ENCODE measurements at regions not wholly inside any gene's neighbourhood (a gene's known extent, or its start where the extent isn't known, plus 50 kb on each side); places are given as distances from the start of the nearest gene placed in this dataset.

DNA sequence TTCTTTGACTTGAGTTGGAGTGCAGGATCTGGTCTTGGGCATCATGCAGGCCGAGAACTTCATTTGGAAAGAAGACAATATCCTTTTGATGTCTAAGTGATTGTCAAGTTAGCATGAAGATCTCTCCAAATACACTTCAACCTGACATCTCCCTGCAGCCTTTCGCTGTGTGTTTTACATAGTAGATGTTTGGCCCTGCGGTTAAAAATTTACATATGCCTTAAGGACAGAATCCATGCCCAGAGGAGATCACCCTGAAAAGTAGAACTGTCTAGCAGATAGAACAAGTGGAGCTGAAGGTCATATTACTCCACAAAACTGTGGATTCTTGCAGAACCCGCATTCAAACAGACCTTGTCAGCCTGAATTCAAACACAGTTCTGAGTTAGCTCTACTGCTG lies 409.9 kb downstream of the LPIN1 start:
- DNase-seq (ENCODE audit: extremely low read depth in 1 of 2, low read depth in 1 of 2), result no peak

DNA sequence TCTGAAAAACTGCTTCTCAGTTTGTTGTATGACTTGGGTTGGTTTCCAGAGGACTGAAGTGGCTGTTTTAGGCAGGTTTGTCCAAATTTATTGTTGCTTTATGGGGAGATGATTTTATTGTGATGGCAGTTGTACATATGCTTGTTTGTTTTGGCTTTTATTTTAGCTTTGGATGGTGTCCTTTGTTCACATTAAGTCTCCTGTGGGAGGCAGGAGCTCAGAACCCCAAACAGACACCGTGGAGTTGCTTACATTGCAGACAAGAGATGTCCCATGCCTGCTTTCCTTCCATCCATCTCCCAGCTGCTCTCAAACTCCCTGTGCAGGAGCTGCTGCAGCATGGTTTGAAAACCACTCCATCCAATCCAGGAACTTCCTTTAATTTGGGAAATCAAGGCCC lies 414.7 kb downstream of the LPIN1 start:
- no peak for DNase-seq (ENCODE audit: extremely low read depth in 1 of 2, low read depth in 1 of 2)

DNA sequence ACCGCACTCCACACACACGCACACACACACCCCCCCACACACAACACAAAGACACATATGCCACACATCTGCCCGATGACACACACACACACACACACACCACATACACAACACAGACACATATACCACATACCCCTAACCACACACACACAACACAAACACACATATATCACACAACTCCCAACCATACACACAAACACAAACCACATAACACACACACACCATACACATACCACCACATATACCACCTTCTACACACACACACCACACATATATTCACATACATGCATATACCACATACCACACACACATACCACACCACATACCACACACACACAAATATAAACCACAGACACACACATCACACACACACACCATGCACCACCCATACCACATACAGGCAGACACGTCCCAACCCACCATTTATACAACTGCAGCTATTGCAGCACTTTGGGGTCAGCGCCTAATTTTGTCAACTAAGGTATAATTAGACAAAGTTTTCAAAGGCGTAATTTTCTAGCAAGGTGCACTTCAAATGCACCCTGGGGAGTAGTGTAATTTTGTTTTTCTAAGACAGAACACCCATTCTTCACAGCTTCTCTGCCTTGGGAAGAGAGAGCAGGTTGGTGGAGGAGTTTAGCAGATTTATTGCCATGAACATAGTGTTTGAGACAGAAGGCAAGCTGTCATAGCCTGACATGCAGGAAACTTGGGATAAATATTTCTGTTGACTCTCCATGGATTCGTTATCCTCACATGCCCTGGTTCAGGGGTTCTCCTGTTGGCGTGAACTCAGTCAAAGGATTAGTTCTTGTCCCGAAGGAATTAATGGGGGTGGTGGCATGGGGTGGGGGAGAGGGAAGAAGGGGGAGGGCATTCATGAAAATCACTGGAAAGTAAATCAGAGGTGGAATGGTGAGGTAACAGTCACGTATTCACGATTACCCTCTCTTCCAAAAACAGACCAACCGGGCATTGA lies 416.1 kb downstream of the LPIN1 start:
- no peak for DNase-seq (ENCODE audit: extremely low read depth in 1 of 2, low read depth in 1 of 2)

DNA sequence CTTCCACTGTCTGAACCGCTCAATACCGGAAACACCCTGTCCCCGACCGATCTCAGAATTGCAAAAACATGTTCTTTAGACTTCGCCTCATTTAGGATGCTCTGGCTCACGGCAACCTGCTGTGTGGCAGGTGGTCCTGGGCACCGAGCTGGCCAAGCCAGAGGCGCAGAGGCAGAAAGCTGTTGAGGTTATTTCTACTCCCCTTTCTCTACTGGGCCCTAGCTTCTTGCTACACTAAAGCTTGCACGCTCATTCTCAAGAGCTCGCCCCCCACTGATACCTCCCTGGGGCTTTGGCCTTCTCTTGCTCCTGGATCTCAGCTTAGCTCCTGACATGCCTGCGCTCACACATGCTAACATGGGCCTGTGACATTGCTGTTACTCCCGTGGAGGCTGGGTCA lies 417.4 kb downstream of the LPIN1 start:
- DNase-seq (ENCODE audit: extremely low read depth in 1 of 2, low read depth in 1 of 2), result no peak

DNA sequence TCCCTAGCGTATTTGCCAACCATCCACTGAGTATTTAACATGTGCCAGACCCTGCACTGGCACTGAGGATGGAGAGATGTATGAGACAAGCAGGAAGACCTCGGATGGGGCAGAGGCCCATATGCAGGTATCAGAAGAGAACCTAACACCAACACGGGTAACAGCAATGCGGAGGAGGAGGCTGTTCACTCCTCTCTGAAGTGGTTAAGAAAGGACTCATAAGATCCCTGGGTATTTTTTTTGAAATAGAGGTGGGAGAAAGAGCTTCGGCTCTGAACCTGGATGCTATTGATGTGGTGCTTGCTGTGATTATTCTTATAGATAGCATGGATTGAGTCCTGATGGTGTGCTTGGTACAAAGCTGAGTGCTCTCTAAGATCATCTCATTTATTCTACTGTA lies 418.3 kb downstream of the LPIN1 start:
- no peak for DNase-seq (ENCODE audit: extremely low read depth in 1 of 2, low read depth in 1 of 2)

DNA sequence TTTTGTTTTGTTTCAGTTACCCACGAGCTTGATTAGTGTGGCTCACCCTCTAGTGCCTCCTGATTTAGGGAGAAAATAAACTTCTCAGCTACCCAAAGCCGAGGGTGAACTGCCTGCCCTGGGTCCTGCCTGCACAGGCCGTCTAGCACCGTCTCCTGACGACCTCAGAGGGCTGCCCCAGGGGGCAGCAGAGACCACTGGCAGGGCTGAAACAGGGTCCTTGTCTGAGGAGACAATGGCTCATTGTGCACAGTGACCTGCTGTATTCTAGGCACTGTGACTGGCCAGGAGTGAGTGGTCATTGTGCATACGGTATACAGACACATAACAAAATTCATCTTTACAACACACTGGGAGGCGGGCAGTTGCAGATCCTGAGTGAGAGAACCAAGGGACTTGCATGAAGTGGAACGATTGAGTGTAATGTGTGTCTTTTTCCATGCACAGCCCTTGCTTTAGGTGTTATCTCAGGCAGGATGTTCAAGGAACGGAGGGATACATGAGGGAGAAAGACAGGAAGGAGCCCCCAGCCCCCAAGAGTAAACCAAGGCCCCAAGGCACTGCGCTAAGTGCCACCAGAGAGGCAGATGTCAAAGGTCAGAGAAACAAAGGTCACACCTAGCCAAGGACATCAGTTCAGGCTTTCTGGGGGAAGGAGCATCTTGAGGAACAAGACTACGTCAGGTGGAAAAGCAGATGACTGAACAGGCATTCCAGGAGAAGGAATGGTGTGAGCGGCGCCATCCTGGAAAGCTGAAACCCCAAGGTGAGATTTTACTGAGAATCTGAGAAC lies 421.3 kb downstream of the LPIN1 start:
- DNase-seq (ENCODE audit: extremely low read depth in 1 of 2, low read depth in 1 of 2), result no peak

DNA sequence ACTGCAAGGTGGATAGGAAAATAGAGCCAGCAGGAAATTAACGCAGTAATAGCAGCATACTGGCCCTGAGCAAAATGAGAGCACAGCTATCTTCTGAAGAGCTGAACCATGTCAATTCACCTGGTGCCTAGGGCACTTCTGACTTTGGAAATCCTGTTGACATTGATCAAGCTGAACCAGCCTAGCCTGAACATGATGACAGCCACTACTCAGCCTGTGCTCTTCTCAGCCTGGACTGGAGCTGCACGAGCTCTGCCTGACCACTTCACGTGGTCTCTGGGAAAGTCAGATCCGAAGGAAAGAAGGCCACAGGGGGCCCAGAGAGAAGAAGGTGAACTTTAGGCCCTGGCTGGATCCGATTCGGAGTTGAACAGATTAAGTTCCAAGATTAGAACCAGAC lies 421.9 kb downstream of the LPIN1 start:
- DNase-seq (ENCODE audit: extremely low read depth in 1 of 2, low read depth in 1 of 2), result no peak

DNA sequence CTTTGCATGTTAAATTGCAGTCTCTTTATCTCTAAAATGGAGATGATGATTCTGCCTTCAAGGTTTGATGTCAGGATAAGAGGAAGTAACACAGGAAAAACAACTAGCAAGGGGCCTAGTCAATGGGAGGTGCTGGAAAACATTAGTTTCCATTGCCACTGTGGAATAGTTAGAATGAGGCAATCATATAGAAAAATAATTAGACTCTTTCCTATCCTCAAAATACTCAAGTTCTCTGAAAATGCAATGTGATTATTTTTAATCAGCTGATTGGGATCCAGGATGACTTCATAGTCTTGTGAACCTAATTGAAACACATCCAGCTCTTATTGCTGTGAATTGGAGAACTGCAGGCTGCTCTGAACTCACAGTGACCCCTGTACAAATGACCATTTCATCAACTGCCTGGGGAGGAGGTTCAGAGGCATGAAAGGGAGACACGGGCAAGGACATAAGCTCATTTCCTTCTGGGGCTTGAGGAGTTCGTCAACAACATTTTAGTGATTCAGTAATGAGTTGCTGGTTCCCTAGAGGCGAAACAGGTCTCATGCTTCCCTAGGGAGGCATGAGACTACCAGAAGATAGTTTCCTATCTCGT lies 422.5 kb downstream of the LPIN1 start:
- no peak for DNase-seq (ENCODE audit: extremely low read depth in 1 of 2, low read depth in 1 of 2)

DNA sequence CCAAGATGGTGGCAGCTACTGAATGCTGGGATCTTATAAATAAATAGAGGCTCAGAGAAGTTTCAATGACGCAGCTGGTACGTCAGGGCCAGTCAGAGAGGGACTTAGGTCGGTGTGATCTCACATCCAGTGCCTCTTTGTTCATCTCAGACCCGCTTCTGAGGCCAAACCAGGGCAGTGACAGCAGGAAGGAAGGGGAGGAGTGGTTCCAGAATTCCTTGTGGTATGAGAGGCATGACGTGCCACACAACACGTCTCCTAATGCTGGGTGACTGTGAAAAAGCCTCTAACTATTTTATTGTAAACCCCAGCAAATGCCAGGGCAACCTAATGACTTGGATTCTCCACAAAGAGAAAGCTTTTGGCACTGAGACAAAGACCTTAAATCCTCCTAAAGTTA lies 423.3 kb downstream of the LPIN1 start:
- no peak for DNase-seq (ENCODE audit: extremely low read depth in 1 of 2, low read depth in 1 of 2)

DNA sequence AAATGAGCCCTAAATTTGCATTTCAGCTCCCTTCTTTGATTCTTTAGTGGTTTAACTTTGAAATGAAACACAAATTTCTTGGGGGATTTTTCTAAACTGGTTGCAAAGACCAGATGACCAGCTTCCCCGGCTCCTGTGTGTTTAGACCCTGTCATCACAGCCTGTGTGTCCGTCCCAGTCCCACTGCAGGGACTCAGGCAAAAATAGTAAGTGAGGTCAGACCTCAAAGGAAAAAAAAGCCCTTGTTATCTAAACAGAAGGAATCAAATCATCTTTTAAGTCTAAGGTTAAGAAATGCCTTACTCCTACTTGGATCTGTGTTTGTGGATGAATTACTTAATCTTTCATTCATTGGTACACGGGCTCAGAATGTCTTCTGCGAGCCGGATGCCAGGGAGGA lies 423.7 kb downstream of the LPIN1 start:
- no peak for DNase-seq (ENCODE audit: extremely low read depth in 1 of 2, low read depth in 1 of 2)

DNA sequence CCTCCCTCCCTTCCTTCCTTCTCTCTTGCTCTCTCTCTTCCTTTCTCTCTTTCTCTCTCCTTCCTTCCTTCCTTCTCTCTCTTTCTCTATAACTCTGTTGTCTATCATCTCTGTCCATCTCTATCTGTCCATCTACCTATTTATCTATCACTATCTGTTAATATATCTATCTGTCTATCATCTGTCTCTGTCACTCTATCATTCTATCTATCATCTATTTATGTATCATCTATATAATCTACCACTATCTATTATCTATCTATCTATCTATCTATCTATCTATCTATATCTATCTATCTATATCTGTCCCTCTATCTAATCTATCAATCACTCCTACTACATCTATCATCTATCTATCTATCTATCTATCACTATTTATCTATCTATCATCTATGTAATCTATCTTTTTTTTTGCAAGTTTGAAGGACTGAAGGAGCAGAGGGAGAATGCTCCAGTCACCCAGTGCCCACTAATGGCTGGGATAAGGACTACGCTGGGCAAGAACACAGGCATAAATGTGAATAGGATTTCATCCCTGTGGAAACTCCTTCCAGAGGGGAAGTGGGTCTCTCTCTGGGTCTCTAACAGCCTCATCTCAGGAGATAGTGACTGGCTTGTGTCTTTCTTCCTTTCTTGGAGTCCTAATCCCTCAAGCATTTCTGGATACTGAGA lies 427.0 kb downstream of the LPIN1 start:
- no peak for DNase-seq (ENCODE audit: extremely low read depth in 1 of 2, low read depth in 1 of 2)

DNA sequence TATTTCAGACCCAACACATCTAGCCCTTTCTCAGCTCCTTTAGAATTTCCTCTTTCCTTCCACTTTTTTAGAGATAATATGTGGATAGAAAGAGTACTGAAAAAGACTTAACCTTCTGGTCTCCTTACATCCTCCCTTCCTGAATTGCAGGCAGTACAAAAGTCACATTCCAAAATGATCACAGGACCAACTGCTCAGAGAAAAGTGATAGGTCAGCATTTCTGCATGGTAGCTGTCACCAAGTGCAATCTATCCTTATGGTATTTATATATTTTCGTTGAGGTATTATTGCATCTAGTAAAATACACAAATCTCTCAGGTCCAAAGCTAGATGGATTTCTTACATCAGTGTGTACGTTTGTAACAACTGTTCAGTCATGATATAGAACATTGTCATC lies 427.5 kb downstream of the LPIN1 start:
- DNase-seq (ENCODE audit: extremely low read depth in 1 of 2, low read depth in 1 of 2), result no peak

DNA sequence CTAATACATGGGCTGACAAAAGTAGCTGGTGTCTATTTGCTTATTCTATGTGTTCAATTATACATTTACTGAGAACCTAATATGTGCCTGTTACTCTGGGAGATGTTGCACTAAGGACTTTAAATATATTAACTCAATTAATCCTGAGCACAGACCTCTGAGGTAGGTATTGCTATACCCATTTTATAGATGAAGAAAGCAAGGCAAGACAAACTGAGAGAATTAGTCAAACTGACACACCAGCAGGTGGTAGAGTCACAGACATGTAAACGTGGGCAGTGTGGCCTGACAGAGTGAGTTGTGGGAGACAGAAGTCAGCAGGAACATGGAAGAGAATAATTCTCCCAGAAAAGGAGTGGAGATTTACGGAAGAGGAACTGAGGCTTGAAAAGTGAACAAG lies 428.9 kb downstream of the LPIN1 start:
- DNase-seq (ENCODE audit: extremely low read depth in 1 of 2, low read depth in 1 of 2), result no peak

DNA sequence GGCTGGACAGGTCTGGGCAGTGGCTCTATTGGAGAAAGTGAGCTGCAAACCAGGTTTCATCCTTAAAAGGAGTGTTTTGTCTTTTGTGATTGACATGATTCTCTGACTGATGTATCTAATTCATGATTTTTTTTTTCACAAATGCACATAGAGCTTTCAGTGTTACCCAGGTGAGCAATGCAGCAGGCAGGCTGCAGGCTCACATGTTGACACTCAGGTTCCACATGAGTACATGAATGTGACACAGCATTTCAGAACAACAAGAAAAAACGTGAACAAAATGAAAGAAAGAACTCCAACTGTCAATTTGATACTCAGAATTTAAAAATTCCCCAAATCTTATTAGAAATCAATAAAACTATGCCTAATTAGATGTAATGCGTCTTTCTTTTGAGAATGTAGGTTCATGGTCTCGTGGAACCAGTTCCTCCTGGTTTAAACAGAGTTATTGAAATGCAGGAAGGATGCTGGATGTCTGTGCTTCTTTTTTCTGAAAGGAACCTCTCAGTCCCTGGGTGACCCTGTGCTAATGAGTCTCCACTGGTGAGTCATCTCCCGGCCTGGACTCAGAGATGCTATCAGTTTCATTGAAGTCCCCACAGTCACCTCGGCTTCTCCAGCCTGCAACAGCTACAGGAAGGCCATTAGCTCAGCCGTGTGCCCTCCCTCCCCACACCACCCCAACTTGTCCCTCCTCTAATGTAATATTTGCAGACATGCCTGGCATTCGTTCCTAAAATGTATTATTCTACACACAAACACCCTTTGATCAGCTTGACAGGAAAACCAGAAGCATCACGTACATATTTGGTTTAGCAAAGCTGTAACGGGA lies 430.4 kb downstream of the LPIN1 start:
- peak in 1 of 2 donors; percentile 9 for DNase-seq (ENCODE audit: extremely low read depth in 1 of 2, low read depth in 1 of 2)

DNA sequence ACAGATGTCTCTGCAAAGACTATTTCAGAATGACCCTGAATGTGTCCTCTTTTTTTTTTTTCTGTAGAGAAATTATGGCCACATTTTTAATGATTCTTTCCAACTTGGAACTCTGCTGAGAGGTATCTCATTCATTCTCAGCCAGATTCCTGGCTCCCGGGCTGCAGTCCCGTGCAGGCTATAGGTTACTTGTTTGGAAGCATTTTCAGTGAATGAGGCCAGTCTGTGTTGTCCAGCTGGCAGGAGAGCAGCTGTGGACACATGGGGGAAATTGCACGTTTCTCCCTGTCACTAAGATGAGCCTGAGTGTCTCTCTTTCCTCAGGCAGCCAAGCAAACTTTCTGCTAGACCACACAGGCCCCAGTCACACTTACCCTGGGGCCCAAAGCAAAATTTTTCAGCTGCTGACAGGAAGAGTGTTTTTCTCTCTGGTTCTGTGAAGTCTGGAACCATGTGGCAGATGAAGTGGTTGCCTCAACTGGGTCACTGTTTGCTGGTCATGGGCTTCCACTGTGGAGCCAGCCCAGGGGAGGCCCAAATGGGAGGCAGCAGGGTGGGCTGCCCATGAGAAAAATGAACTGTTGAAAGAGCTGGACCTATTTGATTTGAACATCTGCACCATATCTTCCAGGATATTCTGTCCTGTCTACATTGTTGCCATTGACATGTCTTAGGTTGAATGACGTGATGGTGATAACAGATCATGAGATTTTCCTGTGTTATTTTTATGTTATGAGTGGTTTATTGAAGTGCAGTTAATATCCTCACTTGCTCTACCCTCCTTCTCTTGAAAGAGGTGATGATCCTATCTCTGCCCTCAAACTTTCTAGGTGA lies 431.2 kb downstream of the LPIN1 start:
- no peak for DNase-seq (ENCODE audit: extremely low read depth in 1 of 2, low read depth in 1 of 2)

DNA sequence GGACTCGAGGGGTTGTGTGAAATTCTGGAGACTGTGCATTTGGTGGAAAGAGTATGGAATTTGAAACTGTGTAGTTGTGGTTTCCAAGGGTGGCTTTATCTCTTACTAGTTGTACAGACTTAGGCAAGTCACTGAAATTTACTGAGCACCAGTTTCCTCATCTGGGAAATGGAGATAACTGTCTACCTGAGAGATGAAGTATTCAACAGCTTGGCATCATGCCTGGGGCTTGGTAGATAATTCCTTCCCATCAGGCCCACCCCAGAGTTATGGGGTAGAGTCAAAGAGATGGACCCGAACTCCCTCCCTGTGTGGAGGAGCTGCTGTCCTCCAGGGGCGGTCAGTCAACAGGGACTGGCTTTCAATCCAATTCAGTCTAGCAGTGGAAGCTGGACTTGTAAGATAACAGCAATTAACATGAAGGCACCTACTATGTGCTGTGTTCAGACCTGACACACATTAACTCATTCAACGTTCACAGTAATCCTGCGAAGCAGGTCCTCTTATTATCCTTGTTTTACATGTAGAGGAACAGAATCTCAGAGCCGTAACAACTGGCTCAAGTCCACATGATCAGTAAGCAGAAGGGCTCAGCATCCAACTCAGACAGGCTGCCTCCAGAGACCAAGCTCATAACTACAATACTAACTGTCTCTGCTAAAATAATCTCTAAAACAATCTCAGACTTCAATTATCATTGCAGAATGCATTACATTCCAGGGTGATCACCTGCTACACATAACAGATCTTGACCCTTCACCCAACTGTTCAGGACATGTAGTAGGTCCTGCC lies 432.1 kb downstream of the LPIN1 start:
- DNase-seq (ENCODE audit: extremely low read depth in 1 of 2, low read depth in 1 of 2), result no peak

DNA sequence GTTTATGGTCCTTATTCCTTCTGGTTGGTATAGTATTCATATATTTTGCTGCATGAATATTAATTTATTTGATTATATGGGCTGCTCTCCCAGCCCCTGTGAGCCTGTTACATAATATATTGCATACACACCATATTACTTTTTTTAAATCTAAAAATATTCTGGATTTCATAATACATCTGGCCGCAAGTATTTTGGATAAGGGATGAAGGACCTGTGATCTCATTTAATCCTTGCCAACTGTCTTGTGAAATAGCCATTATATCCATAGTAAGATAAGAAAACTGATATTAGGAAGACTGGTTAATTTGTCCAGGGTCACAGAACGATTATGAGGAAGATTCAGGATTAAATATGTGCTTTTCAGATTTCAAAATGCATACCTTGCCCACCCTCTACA lies 433.6 kb downstream of the LPIN1 start:
- no peak for DNase-seq (ENCODE audit: extremely low read depth in 1 of 2, low read depth in 1 of 2)

DNA sequence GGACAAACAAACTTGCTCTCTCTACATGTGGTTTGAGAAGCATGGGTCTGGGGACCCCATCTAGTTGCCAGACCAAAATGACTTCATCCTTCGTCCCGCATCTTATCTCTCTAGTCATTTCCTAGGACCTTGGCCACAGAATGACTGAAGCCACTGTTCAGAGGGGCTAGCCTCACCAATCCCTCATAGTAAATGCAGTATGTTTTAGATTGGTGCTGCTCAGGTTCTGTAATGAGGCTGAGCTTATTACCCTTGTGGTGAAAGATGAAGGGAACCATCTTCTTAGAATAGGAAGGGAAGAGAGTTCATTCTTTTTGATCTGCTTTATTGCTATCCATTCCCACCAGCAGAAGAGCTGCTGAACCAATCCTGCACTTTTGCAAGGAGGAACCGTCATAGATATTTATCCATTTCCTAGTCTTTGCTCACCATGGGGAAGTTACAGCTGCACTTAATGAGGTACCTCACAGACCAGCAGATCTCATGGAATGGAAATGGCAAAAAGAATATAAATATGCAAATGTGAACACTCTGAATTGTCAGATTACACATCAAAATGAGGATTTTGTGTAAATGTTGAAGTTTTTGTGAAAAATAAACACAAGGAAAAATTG lies 436.7 kb downstream of the LPIN1 start:
- DNase-seq (ENCODE audit: extremely low read depth in 1 of 2, low read depth in 1 of 2), result no peak

Measured in stimulated activated CD8-positive, alpha-beta memory T cell treated with anti-CD3 and anti-CD28 coated beads, Interleukin-7, amount 100 ng/mL, for 48 hours (primary cell).